T-helper 17 cell (primary cell): ENCODE measurements at regions not wholly inside any gene's neighbourhood (a gene's known extent, or its start where the extent isn't known, plus 50 kb on each side); places are given as distances from the start of the nearest gene placed in this dataset.

Experiments used
- ATAC-seq: fragments of 150-1000 bp; cut with Tn5 transposase; 2 replicates; pipeline ENCODE4 v1.10.0; 2021; ENCODE audit warnings: mild to moderate bottlenecking, moderate library complexity
- DNase-seq, 3 donors: peaks; one replicate each; pipeline versions ENCODE4 v3.0.0 to v3.0.0-alpha.2; 2020 to 2021
- H3K9me3 ChIP-seq: one replicate; pipeline ENCODE4 v1.7.0; 2013; ENCODE audit warnings: low read length, mild to moderate bottlenecking; ENCODE audit not compliant: control insufficient read depth, poor library complexity, severe bottlenecking
- H3K27ac Mint-ChIP-seq: one replicate; pipeline ENCODE4 v1.8.0; 2022; ENCODE audit warnings: mild to moderate bottlenecking, moderate library complexity, mixed read lengths
- H3K27me3 Mint-ChIP-seq: one replicate; pipeline ENCODE4 v1.8.0; 2022; ENCODE audit warnings: mixed read lengths
- H3K36me3 Mint-ChIP-seq: one replicate; pipeline ENCODE4 v1.8.0; 2022; ENCODE audit warnings: low read depth, mixed read lengths
- H3K4me1 Mint-ChIP-seq: one replicate; pipeline ENCODE4 v1.8.0; 2022; ENCODE audit warnings: mild to moderate bottlenecking, mixed read lengths
- H3K4me3 Mint-ChIP-seq: one replicate; pipeline ENCODE4 v1.8.0; 2022; ENCODE audit warnings: mild to moderate bottlenecking, moderate library complexity, mixed read lengths

- H3K9me3 ChIP-seq: no peaks in the 10 kb centered on the region
- Mint-ChIP-seq H3K27me3 (peaks cover 50% of the 10 kb centered on the region), H3K4me3 (no peak overlapping the region), H3K27ac (no peak overlapping the region), H3K36me3 (peaks cover 2% of the 10 kb centered on the region), H3K4me1 (peaks cover 2% of the 10 kb centered on the region)
- no peak for DNase-seq
- no peak for ATAC-seq
Observed at GRCh38 chr14:51333299-51333698, 93.3 kb downstream of the TMX1 start.

- H3K9me3 ChIP-seq: no peaks in the 10 kb centered on the region
- Mint-ChIP-seq H3K4me3 (no peak overlapping the region), H3K27ac (no peak overlapping the region), H3K36me3 (peaks cover 2% of the 10 kb centered on the region), H3K4me1 (no peaks in the 10 kb centered on the region), H3K27me3 (peaks cover 43% of the 10 kb centered on the region)
- ATAC-seq (no peak), DNase-seq (no peak)
Observed at GRCh38 chr14:51333901-51334521, 94.0 kb downstream of the TMX1 start.

- no peaks in the 10 kb centered on the region for H3K9me3 ChIP-seq
- no peak for DNase-seq
- Mint-ChIP-seq H3K4me1 (no peaks in the 10 kb centered on the region), H3K27ac (no peak overlapping the region), H3K36me3 (peaks cover 2% of the 10 kb centered on the region), H3K4me3 (no peak overlapping the region), H3K27me3 (peaks cover 38% of the 10 kb centered on the region)
- ATAC-seq: no peak
Observed at GRCh38 chr14:51334566-51334965, 94.5 kb downstream of the TMX1 start.

GRCh38 chr14:51335531-51335930, 95.5 kb downstream of the TMX1 start:
- Mint-ChIP-seq H3K4me3 (no peak overlapping the region), H3K36me3 (peaks cover 2% of the 10 kb centered on the region), H3K27ac (no peak overlapping the region), H3K27me3 (peaks cover 32% of the 10 kb centered on the region), H3K4me1 (no peaks in the 10 kb centered on the region)
- DNase-seq (no peak), ATAC-seq (no peak)
- H3K9me3 ChIP-seq: no peaks in the 10 kb centered on the region

GRCh38 chr14:51335961-51336723, 96.1 kb downstream of the TMX1 start:
- Mint-ChIP-seq H3K27me3 (peaks cover 27% of the 10 kb centered on the region), H3K27ac (no peak overlapping the region), H3K4me3 (no peak overlapping the region), H3K4me1 (no peaks in the 10 kb centered on the region), H3K36me3 (peaks cover 2% of the 10 kb centered on the region)
- DNase-seq: no peak
- H3K9me3 ChIP-seq: no peaks in the 10 kb centered on the region
- no peak for ATAC-seq

GRCh38 chr14:51336734-51337133, 96.7 kb downstream of the TMX1 start:
- ATAC-seq: no peak
- no peak for DNase-seq
- peaks cover 2% of the 10 kb centered on the region for H3K36me3 Mint-ChIP-seq
- no peak overlapping the region for H3K27ac Mint-ChIP-seq
- no peaks in the 10 kb centered on the region for H3K9me3 ChIP-seq
- no peak overlapping the region for H3K4me3 Mint-ChIP-seq
- H3K4me1 Mint-ChIP-seq: no peaks in the 10 kb centered on the region
- peaks cover 24% of the 10 kb centered on the region for H3K27me3 Mint-ChIP-seq

- Mint-ChIP-seq H3K27me3 (peaks cover 20% of the 10 kb centered on the region), H3K4me1 (no peaks in the 10 kb centered on the region), H3K36me3 (no peaks in the 10 kb centered on the region)
Observed at GRCh38 chr14:51337520-51337919, 97.5 kb downstream of the TMX1 start.

GRCh38 chr14:51341338-51341737, 101.3 kb downstream of the TMX1 start:
- H3K27ac Mint-ChIP-seq: no peak overlapping the region

More at GRCh38 chr14:51337520-51337919, 97.5 kb downstream of the TMX1 start:
- H3K9me3 ChIP-seq: no peaks in the 10 kb centered on the region
- H3K4me3 Mint-ChIP-seq: no peak overlapping the region
- ATAC-seq: no peak
- H3K27ac Mint-ChIP-seq: no peak overlapping the region
- no peak for DNase-seq

GRCh38 chr14:51342226-51342625, 102.2 kb downstream of the TMX1 start:
- H3K36me3 Mint-ChIP-seq: no peaks in the 10 kb centered on the region
- no peak overlapping the region for H3K4me3 Mint-ChIP-seq
- H3K27me3 Mint-ChIP-seq: no peaks in the 10 kb centered on the region
- DNase-seq: no peak
- ATAC-seq: no peak
- no peak overlapping the region for H3K27ac Mint-ChIP-seq
- H3K9me3 ChIP-seq: no peaks in the 10 kb centered on the region
- H3K4me1 Mint-ChIP-seq: no peaks in the 10 kb centered on the region

More at GRCh38 chr14:51341338-51341737, 101.3 kb downstream of the TMX1 start:
- DNase-seq (no peak), ATAC-seq (no peak)
- no peaks in the 10 kb centered on the region for H3K9me3 ChIP-seq
- H3K4me3 Mint-ChIP-seq: no peak overlapping the region
- H3K4me1 Mint-ChIP-seq: no peaks in the 10 kb centered on the region
- H3K27me3 Mint-ChIP-seq: no peaks in the 10 kb centered on the region
- H3K36me3 Mint-ChIP-seq: no peaks in the 10 kb centered on the region

GRCh38 chr14:51351997-51352396, 112.0 kb downstream of the TMX1 start:
- H3K27ac Mint-ChIP-seq: no peak overlapping the region
- no peaks in the 10 kb centered on the region for H3K36me3 Mint-ChIP-seq
- DNase-seq: no peak
- no peak for ATAC-seq
- H3K9me3 ChIP-seq: no peaks in the 10 kb centered on the region
- H3K27me3 Mint-ChIP-seq: peaks cover 21% of the 10 kb centered on the region
- no peaks in the 10 kb centered on the region for H3K4me1 Mint-ChIP-seq
- H3K4me3 Mint-ChIP-seq: no peak overlapping the region

- H3K27ac Mint-ChIP-seq: no peak overlapping the region
- no peak for ATAC-seq
- H3K27me3 Mint-ChIP-seq: peaks cover 26% of the 10 kb centered on the region
- H3K36me3 Mint-ChIP-seq: no peaks in the 10 kb centered on the region
- no peaks in the 10 kb centered on the region for H3K4me1 Mint-ChIP-seq
- no peak for DNase-seq
- H3K9me3 ChIP-seq: no peaks in the 10 kb centered on the region
- no peak overlapping the region for H3K4me3 Mint-ChIP-seq
Observed at GRCh38 chr14:51353901-51354300, 113.9 kb downstream of the TMX1 start.

- H3K4me1 Mint-ChIP-seq: no peaks in the 10 kb centered on the region
- H3K36me3 Mint-ChIP-seq: no peaks in the 10 kb centered on the region
- DNase-seq (no peak), ATAC-seq (no peak)
- no peak overlapping the region for H3K4me3 Mint-ChIP-seq
- no peaks in the 10 kb centered on the region for H3K9me3 ChIP-seq
- peaks cover 26% of the 10 kb centered on the region for H3K27me3 Mint-ChIP-seq
- H3K27ac Mint-ChIP-seq: no peak overlapping the region
Observed at GRCh38 chr14:51354846-51355245, 114.8 kb downstream of the TMX1 start.

- H3K36me3 Mint-ChIP-seq: peaks cover 2% of the 10 kb centered on the region
- DNase-seq: no peak
- no peak overlapping the region for H3K4me3 Mint-ChIP-seq
- peaks cover 3% of the 10 kb centered on the region for H3K4me1 Mint-ChIP-seq
- no peak overlapping the region for H3K27ac Mint-ChIP-seq
- H3K27me3 Mint-ChIP-seq: peaks cover 37% of the 10 kb centered on the region
- ATAC-seq: no peak
- H3K9me3 ChIP-seq: no peaks in the 10 kb centered on the region
Observed at GRCh38 chr14:51356381-51356780, 116.3 kb downstream of the TMX1 start.

GRCh38 chr14:51357250-51357649, 117.2 kb downstream of the TMX1 start:
- peaks cover 44% of the 10 kb centered on the region for H3K27me3 Mint-ChIP-seq
- H3K9me3 ChIP-seq: no peaks in the 10 kb centered on the region
- ATAC-seq: no peak
- no peak for DNase-seq
- peaks cover 3% of the 10 kb centered on the region for H3K4me1 Mint-ChIP-seq
- no peak overlapping the region for H3K4me3 Mint-ChIP-seq
- peaks cover 2% of the 10 kb centered on the region for H3K36me3 Mint-ChIP-seq
- H3K27ac Mint-ChIP-seq: no peak overlapping the region
